Right cardiac atrium (tissue), 5 donors: ENCODE measurements at regions not wholly inside any gene's neighbourhood (a gene's known extent, or its start where the extent isn't known, plus 50 kb on each side); places are given as distances from the start of the nearest gene placed in this dataset.

Experiments
- ATAC-seq, 2 donors: fragments of 200-7000 bp; cut with Tn5 transposase; one replicate each; pipeline versions ENCODE4 v1.8.0 to v1.9.1; 2020; ENCODE audit warnings: moderate library complexity in 2 of 2, mild to moderate bottlenecking in 1 of 2
- DNase-seq, 3 donors: peaks; one replicate each; pipeline ENCODE4 v3.0.0-alpha.2; 2020
- H3K27ac ChIP-seq: one replicate; pipeline ENCODE4 v1.5.1; 2013; ENCODE audit warnings: mild to moderate bottlenecking, low read length, control low read depth, moderate library complexity
- H3K27me3 ChIP-seq: one replicate; pipeline ENCODE4 v1.6.1; 2013; ENCODE audit not compliant: control insufficient read depth, insufficient read depth
- H3K4me1 ChIP-seq: one replicate; pipeline ENCODE4 v1.6.1; 2013; ENCODE audit warnings: low read length; ENCODE audit not compliant: control insufficient read depth, insufficient read depth
- H3K4me3 ChIP-seq: one replicate; pipeline ENCODE4 v1.5.1; 2013; ENCODE audit warnings: low read length, control low read depth
- H3K9me3 ChIP-seq: one replicate; pipeline ENCODE4 v1.6.1; 2013; ENCODE audit warnings: low read length; ENCODE audit not compliant: control insufficient read depth
- WGBS: extraction: QIAGEN DNeasy Blood & Tissue Kit; methylation state at CpG from one replicate; pipeline ENCODE4 v1.1.7; 2013; 5-methylcytosine and 5-hydroxymethylcytosine counted together
- intact Hi-C, 4 donors: fragments of 100-400 bp; cut with DNase I; formaldehyde crosslinking; loops; one replicate each; pipeline versions ENCODE4 v1.11.0 to v1.14.0; 2022 to 2023
- donor health status: healthy with polysubstance abuse.
- donor health status: DM: no; HTN: yes; CAD: no.
- donor health status: DM: no; HTN: no; CAD: no.
- donor health status: DM: no; HTN: yes; CAD: no; lungs with severe emphysema.
- donor health status: DM: yes; HTN: yes; CAD: no.

DNA sequence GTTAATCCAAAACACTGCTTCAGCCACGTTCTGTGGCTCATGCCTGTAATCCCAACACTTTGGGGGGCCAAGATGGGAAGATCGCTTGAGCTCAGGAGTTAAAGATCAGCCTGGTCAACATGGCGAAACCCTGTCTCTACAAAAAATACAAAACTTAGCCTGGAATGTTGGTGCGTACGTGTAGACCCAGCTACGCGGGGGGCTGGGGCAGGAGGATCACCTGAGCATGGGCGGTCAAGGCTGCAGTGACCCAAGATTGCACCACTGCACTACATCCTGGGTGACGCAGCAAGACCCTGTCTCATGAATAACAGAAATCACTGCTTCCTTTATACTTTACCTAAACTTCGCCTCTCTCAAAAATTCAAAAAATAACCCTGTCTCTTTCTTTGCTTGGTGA, 1325.0 kb upstream of the CADM2 start:
- Histone ChIP-seq H3K27ac (no peak overlapping the region), H3K9me3 (no peaks in the 10 kb centered on the region), H3K4me3 (no peak overlapping the region), H3K4me1 (no peaks in the 10 kb centered on the region), H3K27me3 (no peaks in the 10 kb centered on the region)
- WGBS: 83% methylated on average over 10 of the region's 10 CpGs
- intact Hi-C loops: no loop called here
- DNase-seq (peak in 1 of 3 donors; percentile 13), ATAC-seq (no peak)

- Histone ChIP-seq H3K4me3 (no peak overlapping the region), H3K4me1 (no peaks in the 10 kb centered on the region), H3K27ac (no peak overlapping the region), H3K27me3 (no peaks in the 10 kb centered on the region), H3K9me3 (no peaks in the 10 kb centered on the region)
- WGBS: 81% methylated on average over 8 of the region's 8 CpGs
- intact Hi-C loops: no loop called here
- ATAC-seq (peak in 1 of 2 donors; percentile 16), DNase-seq (peak in 2 of 3 donors; percentile 20 to 34)
Measured at GRCh38 chr3:83649692-83650091, 1309.1 kb upstream of the CADM2 start.

GRCh38 chr3:83655083-83655482, 1303.7 kb upstream of the CADM2 start:
- no peak for ATAC-seq
- WGBS: 83% methylated on average over 1 of the region's 1 CpG
- intact Hi-C loops: no loop called here

DNA sequence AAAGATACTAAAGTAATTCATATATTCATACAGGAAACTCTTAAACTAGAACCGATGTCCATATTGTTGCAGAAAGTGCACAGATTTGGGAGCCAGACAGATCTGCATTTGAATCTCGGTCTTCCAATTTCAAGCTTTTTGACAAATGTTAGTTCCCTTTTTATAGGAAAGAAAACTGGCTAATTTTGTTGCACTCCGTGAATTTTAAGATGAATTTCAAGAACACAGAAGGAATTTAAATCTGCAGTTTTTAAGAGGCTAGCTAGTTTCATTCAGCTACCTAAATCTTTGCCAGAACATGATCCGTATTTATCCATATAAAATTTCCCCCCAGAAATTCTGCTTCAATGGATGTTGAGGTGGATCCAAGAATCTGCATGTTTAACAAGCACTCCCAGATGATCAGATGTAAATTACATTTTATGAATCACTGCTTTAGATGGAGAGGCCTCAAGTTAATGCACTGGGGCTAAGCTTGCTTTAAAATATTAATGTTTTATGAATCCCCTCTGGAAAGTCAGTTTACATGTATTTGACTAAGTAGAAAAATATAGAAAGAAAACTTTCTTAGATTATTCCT, 1296.3 kb upstream of the CADM2 start:
- H3K27me3 ChIP-seq: no peaks in the 10 kb centered on the region
- intact Hi-C loops: no loop called here
- no peaks in the 10 kb centered on the region for H3K4me1 ChIP-seq
- H3K27ac ChIP-seq: no peak overlapping the region
- no peak overlapping the region for H3K4me3 ChIP-seq
- WGBS: 76% methylated on average over 4 of the region's 4 CpGs
- ATAC-seq (no peak), DNase-seq (no peak)
- no peaks in the 10 kb centered on the region for H3K9me3 ChIP-seq

More at GRCh38 chr3:83655083-83655482, 1303.7 kb upstream of the CADM2 start:
- Histone ChIP-seq H3K27ac (no peak overlapping the region), H3K4me1 (no peaks in the 10 kb centered on the region), H3K4me3 (no peak overlapping the region), H3K9me3 (no peaks in the 10 kb centered on the region), H3K27me3 (no peaks in the 10 kb centered on the region)
- no peak for DNase-seq

DNA sequence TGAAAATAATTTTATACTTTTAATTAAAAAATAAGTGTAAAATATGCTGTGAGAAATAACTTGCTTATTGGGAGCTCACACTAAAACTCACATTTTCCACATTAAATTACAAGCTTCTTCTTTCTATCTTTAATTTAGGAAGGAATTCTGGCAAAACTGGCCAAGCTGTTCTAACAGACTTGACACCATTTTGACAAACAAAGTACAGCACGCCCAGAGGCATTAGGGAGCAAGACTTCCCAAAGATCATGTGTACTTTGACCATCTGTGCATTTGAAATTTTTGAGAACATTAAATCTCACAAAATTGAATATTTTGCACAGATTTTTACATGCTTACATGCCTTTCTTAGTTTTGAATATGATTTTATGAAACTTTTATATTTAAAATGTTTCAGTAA, 1288.4 kb upstream of the CADM2 start:
- intact Hi-C loops: no loop called here
- ATAC-seq: no peak

DNA sequence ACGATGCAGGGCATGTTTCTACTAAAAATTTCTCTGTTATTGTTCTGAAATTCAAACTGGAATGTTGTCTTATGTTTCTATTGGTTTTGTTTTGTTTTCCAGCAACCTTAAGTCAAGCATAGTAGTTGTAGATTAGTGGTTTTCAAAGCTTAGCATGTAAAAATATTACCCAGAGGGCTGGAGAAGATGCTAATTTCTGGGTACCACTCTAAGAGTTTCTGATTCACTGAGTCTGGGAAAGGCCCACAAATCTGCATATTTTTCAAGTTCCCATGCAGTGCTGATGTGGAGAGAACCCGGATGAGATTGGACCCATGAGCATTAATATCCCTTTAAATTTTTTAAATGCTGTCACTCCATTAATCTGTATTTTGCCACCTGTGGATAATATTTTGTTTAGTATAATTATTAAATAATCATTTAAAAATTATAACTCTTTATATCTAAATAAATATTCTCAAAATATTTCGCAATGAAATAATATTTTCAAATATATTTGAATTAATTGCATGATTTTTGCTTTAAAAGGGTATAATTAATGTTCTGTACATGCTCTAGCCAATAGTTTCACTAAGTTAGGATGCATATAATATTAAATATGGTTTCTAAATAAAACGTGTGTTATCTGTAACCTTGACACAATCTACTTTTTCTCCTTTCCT, 1274.7 kb upstream of the CADM2 start:
- H3K4me3 ChIP-seq: no peak overlapping the region
- ATAC-seq (no peak), DNase-seq (no peak)
- H3K27ac ChIP-seq: no peak overlapping the region
- intact Hi-C loops: no loop called here
- WGBS: 52% methylated on average over 4 of the region's 4 CpGs
- no peaks in the 10 kb centered on the region for H3K4me1 ChIP-seq
- H3K27me3 ChIP-seq: no peaks in the 10 kb centered on the region
- no peaks in the 10 kb centered on the region for H3K9me3 ChIP-seq

More for the DNA sequence above, 1288.4 kb upstream of the CADM2 start:
- Histone ChIP-seq H3K27me3 (no peaks in the 10 kb centered on the region), H3K9me3 (no peaks in the 10 kb centered on the region), H3K4me3 (no peak overlapping the region), H3K27ac (no peak overlapping the region), H3K4me1 (no peaks in the 10 kb centered on the region)
- DNase-seq: no peak
- WGBS: 74% methylated on average over 1 of the region's 1 CpG

DNA sequence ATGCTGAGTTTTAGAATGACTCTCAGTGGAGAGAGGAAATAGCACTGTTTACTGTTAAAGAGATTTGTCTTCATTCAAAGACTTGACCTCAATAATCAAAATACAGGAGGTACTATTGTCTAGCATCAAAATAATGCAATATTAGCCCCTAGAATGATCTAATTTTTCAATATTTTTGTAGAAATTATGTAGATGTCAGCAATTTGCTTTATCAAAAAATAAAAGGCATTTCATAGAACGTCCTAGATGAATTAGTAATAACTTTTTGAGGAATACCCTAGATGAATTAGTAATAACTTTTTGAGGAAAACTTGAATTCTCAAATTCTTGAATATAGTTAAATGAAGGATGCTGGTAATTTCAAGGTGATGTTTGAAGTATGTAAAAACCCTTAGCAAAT, 1252.1 kb upstream of the CADM2 start:
- intact Hi-C loops: no loop called here
- H3K4me1 ChIP-seq: no peaks in the 10 kb centered on the region
- no peak for DNase-seq
- no peaks in the 10 kb centered on the region for H3K9me3 ChIP-seq
- H3K27ac ChIP-seq: no peak overlapping the region
- no peak for ATAC-seq
- H3K27me3 ChIP-seq: no peaks in the 10 kb centered on the region
- H3K4me3 ChIP-seq: no peak overlapping the region
- WGBS: 20% methylated on average over 1 of the region's 1 CpG

DNA sequence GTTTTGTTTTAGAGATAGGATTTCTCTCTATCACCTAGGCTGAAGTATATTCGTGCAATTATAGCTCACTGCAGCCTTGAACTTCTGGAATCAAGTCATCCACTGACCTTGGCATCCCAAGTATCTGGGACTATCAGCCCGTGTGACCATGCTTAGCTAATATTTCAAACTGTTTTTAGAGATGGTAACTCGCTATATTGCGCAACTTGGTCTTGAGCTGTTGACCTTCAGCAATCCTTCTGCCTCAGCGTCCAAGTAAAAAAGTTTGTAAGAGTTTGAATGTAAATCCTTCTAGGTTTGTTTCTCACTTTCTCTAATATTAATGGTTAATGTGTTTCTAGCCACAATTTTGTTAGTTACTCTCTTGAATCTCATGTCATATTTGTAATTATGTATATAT, 1243.5 kb upstream of the CADM2 start:
- no peak for ATAC-seq
- intact Hi-C loops: no loop called here
- no peak overlapping the region for H3K4me3 ChIP-seq
- no peaks in the 10 kb centered on the region for H3K4me1 ChIP-seq
- no peaks in the 10 kb centered on the region for H3K9me3 ChIP-seq
- no peaks in the 10 kb centered on the region for H3K27me3 ChIP-seq
- no peak overlapping the region for H3K27ac ChIP-seq
- DNase-seq: no peak
- WGBS: 38% methylated on average over 5 of the region's 5 CpGs

GRCh38 chr3:83729576-83729975, 1229.2 kb upstream of the CADM2 start:
- Histone ChIP-seq H3K9me3 (peaks cover 2% of the 10 kb centered on the region), H3K27me3 (no peaks in the 10 kb centered on the region), H3K4me1 (no peaks in the 10 kb centered on the region), H3K4me3 (no peak overlapping the region), H3K27ac (no peak overlapping the region)
- ATAC-seq: no peak
- 55% methylated on average over 1 of the region's 1 CpG for WGBS
- no peak for DNase-seq
- intact Hi-C loops: no loop called here

GRCh38 chr3:83734656-83735055, 1224.1 kb upstream of the CADM2 start:
- H3K9me3 ChIP-seq: no peaks in the 10 kb centered on the region
- H3K27ac ChIP-seq: no peak overlapping the region
- DNase-seq (no peak), ATAC-seq (no peak)
- no peak overlapping the region for H3K4me3 ChIP-seq
- WGBS: 84% methylated on average over 4 of the region's 4 CpGs
- H3K4me1 ChIP-seq: no peaks in the 10 kb centered on the region
- intact Hi-C loops: no loop called here
- no peaks in the 10 kb centered on the region for H3K27me3 ChIP-seq

- Histone ChIP-seq H3K9me3 (no peaks in the 10 kb centered on the region), H3K27me3 (no peaks in the 10 kb centered on the region), H3K4me1 (no peaks in the 10 kb centered on the region), H3K27ac (no peak overlapping the region), H3K4me3 (no peak overlapping the region)
- DNase-seq: no peak
- intact Hi-C loops: no loop called here
- WGBS: 69% methylated on average over 4 of the region's 4 CpGs
- ATAC-seq: no peak
Measured at GRCh38 chr3:83738202-83738601, 1220.6 kb upstream of the CADM2 start.

DNA sequence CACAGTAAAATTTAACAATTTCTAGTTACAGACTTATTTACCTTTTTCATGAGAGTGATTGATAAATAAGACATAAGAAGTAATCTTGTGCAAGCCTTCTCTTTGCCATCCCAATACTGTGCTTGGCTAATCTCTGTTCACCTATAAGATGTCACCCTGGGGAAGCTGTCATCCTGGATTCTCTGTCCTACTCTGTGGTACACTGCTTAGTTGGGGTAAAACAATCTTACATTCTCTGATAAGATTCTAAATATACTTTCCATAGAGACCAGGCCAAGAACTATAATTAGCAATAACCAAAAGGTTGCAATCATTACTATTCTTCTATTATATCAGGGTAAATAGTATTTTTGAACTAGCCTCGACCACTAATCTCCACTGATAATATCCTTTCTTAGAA, 1218.3 kb upstream of the CADM2 start:
- Histone ChIP-seq H3K27ac (no peak overlapping the region), H3K4me3 (no peak overlapping the region), H3K4me1 (no peaks in the 10 kb centered on the region), H3K9me3 (no peaks in the 10 kb centered on the region), H3K27me3 (no peaks in the 10 kb centered on the region)
- DNase-seq (no peak), ATAC-seq (no peak)
- intact Hi-C loops: no loop called here
- 23% methylated on average over 1 of the region's 1 CpG for WGBS
